ENCODE measurements at regions not wholly inside any gene's neighbourhood (a gene's known extent, or its start where the extent isn't known, plus 50 kb on each side); places are given as distances from the start of the nearest gene placed in this dataset.

- TF ChIP-seq SOX13 (IDR thresholded peaks at IDR 0.05) (peak; percentile 71; the same call in 1 of the 2 replicates), SOX13 (CRISPR knock-in tag; conservative IDR thresholded peaks at IDR 0.05 in 1 of 2, IDR thresholded peaks at IDR 0.05 in 1 of 2) (peak in 1 of 2 experiments; percentile 95; a peak in 2 of 4 replicates), ZNF782 (CRISPR knock-in tag; IDR thresholded peaks at IDR 0.05; ENCODE audit: borderline replicate concordance) (no peak)
Observed at GRCh38 chr21:36235058-36235582, 78.5 kb downstream of the DOP1B start (continued).

- no peaks in the 10 kb centered on the region for H3K79me2 ChIP-seq (ENCODE audit: insufficient read depth, low read length)
- FAIRE-seq: no peak
- H3K4me3 ChIP-seq (replicated peaks in 1 of 3; ENCODE audit: insufficient read depth in 1 of 3, low read depth in 2 of 3, low read length in 3 of 3): no peak overlapping the region
- in situ Hi-C loops (cut with HindIII; ENCODE audit: extremely low pct_ligation_motif_present, low pct_unique_long_range_greater_than_20kb) (no loop called here), intact Hi-C loops (cut with micrococcal nuclease; ENCODE audit: unreplicated experiment) (no loop called here)
- BruUV-seq (replicated peaks): no TSS peak
- ATAC-seq: no peak
- no peak overlapping the region for H3K9ac ChIP-seq (ENCODE audit: insufficient read depth, low read depth, low read length)
- H3K27me3 ChIP-seq (ENCODE audit: control insufficient read depth in 1 of 2, insufficient read depth in 2 of 2, low read length in 2 of 2): no peaks in the 10 kb centered on the region
- peaks cover 5% of the 10 kb centered on the region; the same call in 1 of the 2 replicates for H4K20me1 ChIP-seq (ENCODE audit: insufficient read depth, low read length)
- ChIA-PET CTCF (ENCODE audit: low intra/inter-chr PET ratio, low total read pairs) (no interaction called here), POLR2A (no interaction called here)
- WGBS (ENCODE audit: low lambda C conversion rate): 89% methylated on average over 8 of the region's 8 CpGs
- H3K9me3 ChIP-seq (ENCODE audit: low read length): no peaks in the 10 kb centered on the region
- no peaks in the 10 kb centered on the region; a peak in 1 of 5 replicates for H3K36me3 ChIP-seq (replicated peaks in 1 of 2; ENCODE audit: control insufficient read depth in 1 of 2, insufficient read depth in 2 of 2, low read length in 2 of 2)
- H3K27ac ChIP-seq (ENCODE audit: extremely low read length, insufficient read depth, low read length): no peak overlapping the region
- peaks cover 27% of the 10 kb centered on the region for H3K4me1 ChIP-seq (ENCODE audit: insufficient read depth, low read length)
- no peak overlapping the region for H3K4me2 ChIP-seq (ENCODE audit: low read depth, low read length)
- DNase-seq (ENCODE audit: low spot score): no peak
- H2AFZ ChIP-seq (ENCODE audit: low read length): no peak overlapping the region
- TF ChIP-seq, protein P1, sequence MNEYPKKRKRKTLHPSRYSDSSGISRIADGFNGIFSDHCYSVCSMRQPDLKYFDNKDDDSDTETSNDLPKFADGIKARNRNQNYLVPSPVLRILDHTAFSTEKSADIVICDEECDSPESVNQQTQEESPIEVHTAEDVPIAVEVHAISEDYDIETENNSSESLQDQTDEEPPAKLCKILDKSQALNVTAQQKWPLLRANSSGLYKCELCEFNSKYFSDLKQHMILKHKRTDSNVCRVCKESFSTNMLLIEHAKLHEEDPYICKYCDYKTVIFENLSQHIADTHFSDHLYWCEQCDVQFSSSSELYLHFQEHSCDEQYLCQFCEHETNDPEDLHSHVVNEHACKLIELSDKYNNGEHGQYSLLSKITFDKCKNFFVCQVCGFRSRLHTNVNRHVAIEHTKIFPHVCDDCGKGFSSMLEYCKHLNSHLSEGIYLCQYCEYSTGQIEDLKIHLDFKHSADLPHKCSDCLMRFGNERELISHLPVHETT (CRISPR knock-in tag; conservative IDR thresholded peaks at IDR 0.05): no peak
- TF ChIP-seq ZNF784 (CRISPR knock-in tag; IDR thresholded peaks at IDR 0.05; ENCODE audit: borderline replicate concordance): no peak
- TF ChIP-seq TBX2 (CRISPR knock-in tag; IDR thresholded peaks at IDR 0.05; ENCODE audit: borderline replicate concordance): no peak
- no peak for TF ChIP-seq DDIT3 (CRISPR knock-in tag; IDR thresholded peaks at IDR 0.05)
- TF ChIP-seq PHF5A (CRISPR knock-in tag; IDR thresholded peaks at IDR 0.05; ENCODE audit: low read depth, unreplicated experiment): no peak
- TF ChIP-seq ZNF543 (CRISPR knock-in tag; IDR thresholded peaks at IDR 0.05): no peak
- no peak for TF ChIP-seq ATF2 (CRISPR knock-in tag; IDR thresholded peaks at IDR 0.05)
- TF ChIP-seq ZFP41 (CRISPR knock-in tag; IDR thresholded peaks at IDR 0.05; ENCODE audit: borderline replicate concordance): no peak
- no peak for TF ChIP-seq PAWR (CRISPR knock-in tag; IDR thresholded peaks at IDR 0.05; ENCODE audit: borderline replicate concordance)
- no peak for TF ChIP-seq MAF1 (CRISPR knock-in tag; IDR thresholded peaks at IDR 0.05; ENCODE audit: borderline replicate concordance)
- TF ChIP-seq, protein P2, sequence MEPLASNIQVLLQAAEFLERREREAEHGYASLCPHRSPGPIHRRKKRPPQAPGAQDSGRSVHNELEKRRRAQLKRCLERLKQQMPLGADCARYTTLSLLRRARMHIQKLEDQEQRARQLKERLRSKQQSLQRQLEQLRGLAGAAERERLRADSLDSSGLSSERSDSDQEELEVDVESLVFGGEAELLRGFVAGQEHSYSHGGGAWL (CRISPR knock-in tag; IDR thresholded peaks at IDR 0.05): no peak
Observed at GRCh38 chr21:36236052-36236730, 79.6 kb downstream of the DOP1B start.

Data from HepG2 (cell line).